Erythroblast (primary cell): ENCODE measurements at regions not wholly inside any gene's neighbourhood (a gene's known extent, or its start where the extent isn't known, plus 50 kb on each side); places are given as distances from the start of the nearest gene placed in this dataset.

Experiments
- GATA1 ChIP-seq: IDR thresholded peaks from 2 replicates; pipeline ENCODE4 v1.6.1; 2011; ENCODE audit warnings: low read depth, mild to moderate bottlenecking, control low read depth, low read length, moderate library complexity
- POLR2A ChIP-seq: IDR thresholded peaks from 2 replicates; pipeline ENCODE4 v1.6.1; 2011; ENCODE audit warnings: mild to moderate bottlenecking, low read length

- TF ChIP-seq POLR2A (no peak), GATA1 (no peak)
Observed at GRCh38 chr3:95474338-95474737, 1340.1 kb upstream of the EPHA6 start.
